K562 (cell line): ENCODE measurements at regions not wholly inside any gene's neighbourhood (a gene's known extent, or its start where the extent isn't known, plus 50 kb on each side); places are given as distances from the start of the nearest gene placed in this dataset.

Experiments
- ATAC-seq: fragments of 200-7000 bp; cut with Tn5 transposase; 3 replicates; pipeline ENCODE4 v1.9.1; 2020; ENCODE audit warnings: moderate library complexity
- BruUV-seq: library from RNA; stranded (reverse); fragments of 400-500 nt; replicated peaks from 2 replicates; lab custom pipeline; 2021; lab: Mats Ljungman, UMichigan
- CTCF ChIA-PET: fragments of 300-600 bp; formaldehyde crosslinking; extraction: SDS; loops from one replicate; lab custom pipeline; 2021; ENCODE audit warnings: low intra/inter-chr PET ratio; lab: Yijun Ruan, JAX
- POLR2A ChIA-PET: fragments of 300-600, 350-650 bp; sonication (Branson Sonifier 250); formaldehyde crosslinking; extraction: SDS; loops from one replicate; lab custom pipeline; 2021; ENCODE audit warnings: antibody characterized with exemption, inconsistent platforms; lab: Yijun Ruan, JAX
- DNase-seq, 4 experiments: peaks; one replicate each; pipeline versions ENCODE4 v3.0.0 to v3.0.0-alpha.2; 2011 to 2018; ENCODE audit warnings: low spot score in 3 of 4, mixed read lengths in 3 of 4; ENCODE audit errors: extremely low read depth in 1 of 4
- FAIRE-seq: peaks from 2 replicates; lab custom pipeline; 2011; peaks lifted over from hg19 to GRCh38; lab: Jason Lieb, UNC
- H2AFZ ChIP-seq: 2 replicates; pipeline ENCODE4 v1.6.0; 2011; ENCODE audit warnings: low read depth, low read length, control low read depth, inconsistent platforms
- H3K27ac ChIP-seq: fragments of 200-600 bp; 3 replicates; pipeline ENCODE4 v1.8.0; 2011; ENCODE audit warnings: low read depth, mild to moderate bottlenecking, control low read depth, inconsistent platforms, low read length, moderate library complexity, mixed read lengths; ENCODE audit errors: extremely low read depth
- H3K27me3 ChIP-seq, 2 experiments: fragments of 300-600 bp in 1 of 2; 2 replicates in 1 of 2; 3 replicates in 1 of 2; pipeline versions ENCODE4 v1.6.0 to v1.8.0; 2011; ENCODE audit warnings: inconsistent platforms in 2 of 2, low read length in 2 of 2, mild to moderate bottlenecking in 1 of 2, mixed read lengths in 1 of 2, moderate library complexity in 1 of 2; ENCODE audit not compliant: control insufficient read depth in 2 of 2, insufficient read depth in 2 of 2
- H3K36me3 ChIP-seq: fragments of 300-600 bp; 3 replicates; pipeline ENCODE4 v1.8.0; 2011; ENCODE audit warnings: mild to moderate bottlenecking, low read length, inconsistent platforms; ENCODE audit not compliant: control insufficient read depth, insufficient read depth
- H3K4me1 ChIP-seq, 2 experiments: fragments of 200-600 bp in 1 of 2; replicated peaks in 1 of 2; 2 replicates in 1 of 2; 3 replicates in 1 of 2; pipeline versions ENCODE4 v1.5.1 to v1.8.0; 2011; ENCODE audit warnings: inconsistent platforms in 2 of 2, low read length in 2 of 2, mild to moderate bottlenecking in 1 of 2, mixed read lengths in 1 of 2, moderate library complexity in 1 of 2; ENCODE audit not compliant: control insufficient read depth in 2 of 2, insufficient read depth in 2 of 2
- H3K4me2 ChIP-seq: 2 replicates; pipeline ENCODE4 v1.6.1; 2011; ENCODE audit warnings: low read length, control low read depth, inconsistent platforms, mixed read lengths; ENCODE audit not compliant: insufficient read depth
- H3K4me3 ChIP-seq: fragments of 200-600 bp; sonication (generic), shearing (Covaris generic); 2 replicates; pipeline ENCODE4 v1.5.1; 2016; ENCODE audit warnings: control low read depth, inconsistent platforms
- H3K79me2 ChIP-seq: fragments of 200-600 bp; 3 replicates; pipeline ENCODE4 v1.8.0; 2011; ENCODE audit warnings: low read length, inconsistent platforms; ENCODE audit not compliant: control insufficient read depth, insufficient read depth
- H3K9ac ChIP-seq, 2 experiments: 2 replicates each; pipeline versions ENCODE4 v1.6.0 to v1.6.1; 2011; ENCODE audit warnings: low read depth in 2 of 2, low read length in 2 of 2, control low read depth in 1 of 2, inconsistent platforms in 1 of 2, mild to moderate bottlenecking in 1 of 2, mixed read lengths in 1 of 2; ENCODE audit not compliant: insufficient read depth in 1 of 2
- H3K9me1 ChIP-seq: one replicate; pipeline ENCODE4 v1.6.0; 2011; ENCODE audit warnings: inconsistent platforms, mild to moderate bottlenecking, low read length, moderate library complexity; ENCODE audit not compliant: control insufficient read depth, insufficient read depth
- H3K9me3 ChIP-seq: replicated peaks from 2 replicates; pipeline ENCODE4 v1.5.1; 2011; ENCODE audit warnings: low read depth, low read length, inconsistent platforms; ENCODE audit not compliant: control insufficient read depth, insufficient read depth
- H4K20me1 ChIP-seq: replicated peaks from 2 replicates; pipeline ENCODE4 v1.6.1; 2011; ENCODE audit warnings: low read length, inconsistent platforms, mixed read lengths; ENCODE audit not compliant: control insufficient read depth, insufficient read depth
- BHLHE40 ChIP-seq: IDR thresholded peaks from 2 replicates; pipeline ENCODE4 v1.6.1; 2011; ENCODE audit warnings: low read length, improper control_type of control experiment
- HLTF ChIP-seq: fragments of 450-650 bp; IDR thresholded peaks from 2 replicates; pipeline ENCODE4 v1.6.1; 2016
- KLF13 ChIP-seq: fragments of 450-650 bp; IDR thresholded peaks from 2 replicates; pipeline ENCODE4 v1.6.1; 2016; ENCODE audit warnings: missing genetic modification characterization, low read depth, mild to moderate bottlenecking, missing compliant biosample characterization, moderate library complexity, borderline replicate concordance
- XRCC5 ChIP-seq: fragments of 200-400 bp; formaldehyde crosslinking; IDR thresholded peaks from 2 replicates; pipeline ENCODE4 v1.6.1; 2017; ENCODE audit warnings: low read depth, mild to moderate bottlenecking, low read length
- ZNF699 ChIP-seq: fragments of 250-450 bp; sonication (Bioruptor Pico); IDR thresholded peaks from 2 replicates; pipeline ENCODE4 v1.8.0; 2021; ENCODE audit warnings: mild to moderate bottlenecking, moderate library complexity; ENCODE audit not compliant: insufficient replicate concordance
- WGBS: fragments of 100-300 bp; shearing (Covaris generic); methylation state at CpG from one replicate; pipeline ENCODE4 v1.1.6; 2016; ENCODE audit warnings: low coverage, mixed read lengths; ENCODE audit not compliant: insufficient coverage; ENCODE audit errors: missing lambda C conversion rate; 5-methylcytosine and 5-hydroxymethylcytosine counted together
- in situ Hi-C: fragments of 300-500 bp; cut with MboI; formaldehyde crosslinking; loops from 4 replicates; pipeline ENCODE4 v1.15.0; 2018; ENCODE audit warnings: inconsistent platforms, mixed read lengths
- intact Hi-C: fragments of 100-400 bp; cut with micrococcal nuclease; formaldehyde crosslinking; loops from 2 replicates; pipeline ENCODE4 v1.14.2; 2022
- TF ChIP-seq, protein P1 (sequence below): sonication (generic); IDR thresholded peaks from 2 replicates; pipeline ENCODE4 v1.6.1; 2016
- TF ChIP-seq, protein P2 (sequence below), 2 experiments: IDR thresholded peaks in 1 of 2; conservative IDR thresholded peaks in 1 of 2; 2 replicates each; pipeline ENCODE4 v1.6.1; 2016; ENCODE audit warnings: low read depth in 2 of 2, mild to moderate bottlenecking in 1 of 2, missing compliant biosample characterization in 1 of 2, missing genetic modification characterization in 1 of 2, moderate library complexity in 1 of 2

DNA sequence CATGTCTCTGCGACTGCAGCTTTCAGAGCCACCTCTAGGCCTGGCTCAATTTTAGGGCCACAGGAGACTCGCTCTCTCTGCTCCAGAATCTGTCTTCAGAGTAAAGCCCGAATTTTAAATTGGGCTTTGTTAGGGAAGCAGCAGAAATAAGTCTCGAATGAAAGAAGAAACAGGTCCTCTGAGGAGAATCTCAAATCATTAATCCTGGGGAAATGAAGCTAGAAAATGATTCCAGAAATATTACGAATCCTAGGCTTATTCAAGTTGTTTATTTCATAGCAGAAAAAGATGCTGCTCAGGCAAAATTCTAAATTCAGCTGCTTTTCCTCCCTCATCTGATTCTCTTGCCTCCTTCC is 114.2 kb upstream of the THBS1 start (continued):
- TF ChIP-seq ZNF699 (CRISPR knock-in tag) (no peak), BHLHE40 (no peak), XRCC5 (no peak), KLF13 (no peak)

DNA sequence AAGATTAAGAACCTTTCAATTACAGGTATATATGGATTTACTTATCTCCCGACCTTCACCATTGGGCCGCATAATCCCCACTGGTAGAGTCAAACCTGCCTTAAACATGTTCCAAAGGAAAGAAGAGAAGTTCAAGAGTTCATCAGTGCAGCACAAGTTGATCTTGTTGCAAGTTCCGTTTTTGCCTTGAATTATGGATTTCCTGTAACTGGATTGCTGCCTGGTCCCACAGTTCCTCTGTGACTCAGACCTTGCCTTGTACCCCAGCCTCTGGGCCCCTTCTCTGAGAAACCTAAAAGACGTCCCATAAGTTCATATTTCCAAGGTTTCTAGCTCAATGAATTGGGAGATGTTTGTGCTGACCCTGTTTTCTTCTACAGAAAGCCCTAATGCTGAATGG is 112.5 kb upstream of the THBS1 start:
- no peak overlapping the region for H3K9ac ChIP-seq
- H3K79me2 ChIP-seq, result no peaks in the 10 kb centered on the region
- WGBS, result 5% methylated on average over 4 of the region's 4 CpGs
- peaks cover 0 to 14% of the 10 kb centered on the region in 2 experiments; a peak in 4 of 5 replicates for H3K4me1 ChIP-seq
- peak overlapping the region; percentile 0; the same call in 1 of the 2 replicates for H3K4me2 ChIP-seq
- H3K9me1 ChIP-seq, result no peaks in the 10 kb centered on the region
- in situ Hi-C loops, result no loop called here
- H3K4me3 ChIP-seq, result no peak overlapping the region
- DNase-seq (peak in 1 of 4 experiments; percentile 14), FAIRE-seq (no peak), ATAC-seq (no peak)
- no peaks in the 10 kb centered on the region for H3K9me3 ChIP-seq
- peak overlapping the region; percentile 65; the same call in 1 of the 3 replicates for H3K27ac ChIP-seq
- CTCF ChIA-PET, result no interaction called here
- H3K36me3 ChIP-seq, result no peaks in the 10 kb centered on the region
- H4K20me1 ChIP-seq, result no peaks in the 10 kb centered on the region
- H3K27me3 ChIP-seq, result no peaks in the 10 kb centered on the region
- intact Hi-C loops, result no loop called here
- no TSS peak for BruUV-seq
- TF ChIP-seq, protein P1, sequence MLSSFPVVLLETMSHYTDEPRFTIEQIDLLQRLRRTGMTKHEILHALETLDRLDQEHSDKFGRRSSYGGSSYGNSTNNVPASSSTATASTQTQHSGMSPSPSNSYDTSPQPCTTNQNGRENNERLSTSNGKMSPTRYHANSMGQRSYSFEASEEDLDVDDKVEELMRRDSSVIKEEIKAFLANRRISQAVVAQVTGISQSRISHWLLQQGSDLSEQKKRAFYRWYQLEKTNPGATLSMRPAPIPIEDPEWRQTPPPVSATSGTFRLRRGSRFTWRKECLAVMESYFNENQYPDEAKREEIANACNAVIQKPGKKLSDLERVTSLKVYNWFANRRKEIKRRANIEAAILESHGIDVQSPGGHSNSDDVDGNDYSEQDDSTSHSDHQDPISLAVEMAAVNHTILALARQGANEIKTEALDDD, result 0 out of 2 replicates have a peak, but pooled peaks have one; percentile 29
- TF ChIP-seq HLTF, result no peak
- TF ChIP-seq, protein P2, sequence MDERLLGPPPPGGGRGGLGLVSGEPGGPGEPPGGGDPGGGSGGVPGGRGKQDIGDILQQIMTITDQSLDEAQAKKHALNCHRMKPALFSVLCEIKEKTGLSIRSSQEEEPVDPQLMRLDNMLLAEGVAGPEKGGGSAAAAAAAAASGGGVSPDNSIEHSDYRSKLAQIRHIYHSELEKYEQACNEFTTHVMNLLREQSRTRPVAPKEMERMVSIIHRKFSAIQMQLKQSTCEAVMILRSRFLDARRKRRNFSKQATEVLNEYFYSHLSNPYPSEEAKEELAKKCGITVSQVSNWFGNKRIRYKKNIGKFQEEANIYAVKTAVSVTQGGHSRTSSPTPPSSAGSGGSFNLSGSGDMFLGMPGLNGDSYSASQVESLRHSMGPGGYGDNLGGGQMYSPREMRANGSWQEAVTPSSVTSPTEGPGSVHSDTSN (CRISPR knock-in tag; IDR thresholded peaks at IDR 0.05; ENCODE audit: low read depth), result no peak
- TF ChIP-seq, protein P2 (tag; conservative IDR thresholded peaks at IDR 0.05; ENCODE audit: low read depth), result peak; percentile 33; the same call in 1 of the 2 replicates
- H2AFZ ChIP-seq, result peak overlapping the region; percentile 76
- POLR2A ChIA-PET, result interaction anchor here (1.6 kb wide), 1 partner anchor 14 kb away, joined by 4 read pairs; no protein-coding TSS in a partner anchor
